ENCODE measurements at regions not wholly inside any gene's neighbourhood (a gene's known extent, or its start where the extent isn't known, plus 50 kb on each side); places are given as distances from the start of the nearest gene placed in this dataset.

DNA sequence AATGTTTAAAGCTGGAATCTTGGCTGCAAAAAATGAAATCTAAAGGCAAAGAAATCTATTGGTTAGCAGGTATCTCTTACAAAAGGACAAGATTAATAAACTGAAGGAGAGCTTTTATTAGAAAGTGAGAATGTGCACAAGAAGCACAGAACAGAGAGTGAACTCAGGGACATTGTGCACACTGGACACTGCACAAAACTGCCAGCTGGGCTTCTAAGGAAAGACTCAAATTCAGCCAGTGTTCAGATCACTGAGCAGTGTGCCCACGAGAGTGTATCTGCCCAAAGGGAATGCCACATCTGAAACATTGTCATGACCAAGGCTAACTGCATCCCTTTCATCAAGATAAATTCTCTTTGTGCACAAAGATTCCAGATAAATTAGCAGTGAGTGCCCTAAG, 129.7 kb upstream of the KCNH7 start:
- no peak overlapping the region for H3K27ac Mint-ChIP-seq
- H3K27me3 Mint-ChIP-seq (ENCODE audit: insufficient read depth), result no peaks in the 10 kb centered on the region
- no peaks in the 10 kb centered on the region for H3K36me3 Mint-ChIP-seq (ENCODE audit: low read depth)
- peaks cover 17% of the 10 kb centered on the region for H3K9me3 Mint-ChIP-seq
- no peaks in the 10 kb centered on the region for H3K4me1 Mint-ChIP-seq (ENCODE audit: low read depth)
- DNase-seq, result no peak
- H3K4me3 Mint-ChIP-seq, result no peak overlapping the region
- TF ChIP-seq, protein P1, sequence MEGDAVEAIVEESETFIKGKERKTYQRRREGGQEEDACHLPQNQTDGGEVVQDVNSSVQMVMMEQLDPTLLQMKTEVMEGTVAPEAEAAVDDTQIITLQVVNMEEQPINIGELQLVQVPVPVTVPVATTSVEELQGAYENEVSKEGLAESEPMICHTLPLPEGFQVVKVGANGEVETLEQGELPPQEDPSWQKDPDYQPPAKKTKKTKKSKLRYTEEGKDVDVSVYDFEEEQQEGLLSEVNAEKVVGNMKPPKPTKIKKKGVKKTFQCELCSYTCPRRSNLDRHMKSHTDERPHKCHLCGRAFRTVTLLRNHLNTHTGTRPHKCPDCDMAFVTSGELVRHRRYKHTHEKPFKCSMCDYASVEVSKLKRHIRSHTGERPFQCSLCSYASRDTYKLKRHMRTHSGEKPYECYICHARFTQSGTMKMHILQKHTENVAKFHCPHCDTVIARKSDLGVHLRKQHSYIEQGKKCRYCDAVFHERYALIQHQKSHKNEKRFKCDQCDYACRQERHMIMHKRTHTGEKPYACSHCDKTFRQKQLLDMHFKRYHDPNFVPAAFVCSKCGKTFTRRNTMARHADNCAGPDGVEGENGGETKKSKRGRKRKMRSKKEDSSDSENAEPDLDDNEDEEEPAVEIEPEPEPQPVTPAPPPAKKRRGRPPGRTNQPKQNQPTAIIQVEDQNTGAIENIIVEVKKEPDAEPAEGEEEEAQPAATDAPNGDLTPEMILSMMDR (IDR thresholded peaks at IDR 0.05), result no peak

DNA sequence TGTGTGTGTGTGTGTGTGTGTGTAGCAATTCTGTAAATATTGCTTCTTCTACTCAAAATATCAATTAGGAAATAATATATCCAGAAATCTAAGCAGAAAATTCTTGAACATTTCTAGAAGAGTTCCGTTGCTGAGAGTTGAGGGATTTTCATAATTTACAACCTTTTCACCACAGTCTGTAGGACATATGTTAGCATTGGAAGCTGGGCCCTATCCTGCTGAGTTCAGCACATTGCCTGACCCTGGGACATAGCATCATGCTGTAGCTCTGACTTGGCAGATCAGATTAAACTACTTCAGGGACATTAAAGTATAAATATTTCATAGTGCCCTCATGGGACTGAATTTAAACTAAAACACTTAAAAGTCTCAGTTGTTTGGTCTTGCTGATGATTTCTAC, 129.2 kb upstream of the KCNH7 start:
- Mint-ChIP-seq H3K9me3 (peaks cover 17% of the 10 kb centered on the region), H3K4me1 (ENCODE audit: low read depth) (no peaks in the 10 kb centered on the region), H3K4me3 (no peak overlapping the region), H3K36me3 (ENCODE audit: low read depth) (no peaks in the 10 kb centered on the region), H3K27ac (no peak overlapping the region), H3K27me3 (ENCODE audit: insufficient read depth) (no peaks in the 10 kb centered on the region)
- no peak for DNase-seq
- TF ChIP-seq, protein P1 (IDR thresholded peaks at IDR 0.05), result no peak

DNA sequence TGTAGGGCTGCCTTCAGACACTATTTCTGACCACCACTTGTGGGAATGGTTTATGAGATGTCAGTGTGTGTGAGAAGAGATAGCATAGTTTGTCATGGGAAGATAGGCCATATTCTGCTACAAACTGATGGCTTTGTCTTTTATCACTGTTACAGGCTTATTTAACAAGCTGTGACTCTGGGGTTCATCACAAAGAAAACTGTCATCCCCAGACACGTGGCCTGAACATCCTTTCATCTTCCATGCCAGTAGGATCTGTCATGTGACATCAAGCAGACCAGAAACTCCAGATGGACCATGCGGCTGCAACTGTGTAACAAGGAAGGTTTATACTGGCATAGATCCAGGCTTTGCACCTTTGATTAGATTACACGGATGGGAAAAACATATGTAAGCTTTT, 128.6 kb upstream of the KCNH7 start:
- Mint-ChIP-seq H3K4me1 (ENCODE audit: low read depth) (no peaks in the 10 kb centered on the region), H3K36me3 (ENCODE audit: low read depth) (no peaks in the 10 kb centered on the region), H3K4me3 (no peak overlapping the region), H3K27ac (no peak overlapping the region), H3K9me3 (peaks cover 17% of the 10 kb centered on the region), H3K27me3 (ENCODE audit: insufficient read depth) (no peaks in the 10 kb centered on the region)
- TF ChIP-seq, protein P1 (IDR thresholded peaks at IDR 0.05), result no peak
- no peak for DNase-seq

DNA sequence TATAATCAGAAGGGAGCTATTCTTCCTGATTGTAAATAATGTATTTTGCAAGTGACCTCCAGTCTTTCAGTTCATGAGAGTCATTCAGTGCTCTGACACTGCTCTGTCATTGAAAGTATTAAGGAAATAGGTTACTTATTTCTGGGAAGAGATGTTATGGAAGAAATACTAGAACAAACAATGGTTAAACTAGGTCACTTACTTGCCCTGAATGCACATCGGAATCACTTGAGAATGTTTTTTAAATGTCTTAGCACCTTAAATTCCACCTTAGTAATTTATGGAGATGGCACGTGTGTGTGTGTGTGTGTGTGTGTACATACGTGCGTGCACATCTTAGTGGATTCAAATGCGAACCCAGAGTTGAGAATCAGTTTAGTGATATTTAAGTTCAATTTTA, 126.6 kb upstream of the KCNH7 start:
- DNase-seq, result no peak
- TF ChIP-seq, protein P1 (IDR thresholded peaks at IDR 0.05), result no peak
- Mint-ChIP-seq H3K9me3 (peaks cover 29% of the 10 kb centered on the region), H3K4me3 (no peak overlapping the region), H3K27ac (no peak overlapping the region), H3K27me3 (ENCODE audit: insufficient read depth) (no peaks in the 10 kb centered on the region), H3K4me1 (ENCODE audit: low read depth) (no peaks in the 10 kb centered on the region), H3K36me3 (ENCODE audit: low read depth) (no peaks in the 10 kb centered on the region)

DNA sequence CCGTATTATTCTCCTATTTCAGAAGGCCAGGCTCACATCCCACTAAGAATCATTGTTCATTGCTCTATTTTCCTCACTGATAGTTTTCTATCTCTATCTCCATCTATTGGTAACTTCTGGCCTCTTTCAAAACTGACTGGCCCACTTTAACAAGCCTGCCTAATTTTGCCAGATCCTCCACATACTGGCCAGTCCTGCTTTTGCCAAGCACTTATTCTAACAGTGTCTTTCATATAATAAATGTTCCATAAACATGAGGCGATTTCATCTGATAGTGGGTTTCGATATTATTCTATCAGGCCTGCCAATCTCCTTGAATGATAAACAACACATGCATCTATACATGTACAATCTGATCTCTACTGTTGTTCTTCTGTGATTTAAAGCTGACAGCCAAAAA, 125.9 kb upstream of the KCNH7 start:
- Mint-ChIP-seq H3K9me3 (peaks cover 35% of the 10 kb centered on the region), H3K4me3 (no peak overlapping the region), H3K27me3 (ENCODE audit: insufficient read depth) (no peaks in the 10 kb centered on the region), H3K4me1 (ENCODE audit: low read depth) (no peaks in the 10 kb centered on the region), H3K27ac (no peak overlapping the region), H3K36me3 (ENCODE audit: low read depth) (no peaks in the 10 kb centered on the region)
- TF ChIP-seq, protein P1 (IDR thresholded peaks at IDR 0.05), result no peak
- DNase-seq, result no peak

DNA sequence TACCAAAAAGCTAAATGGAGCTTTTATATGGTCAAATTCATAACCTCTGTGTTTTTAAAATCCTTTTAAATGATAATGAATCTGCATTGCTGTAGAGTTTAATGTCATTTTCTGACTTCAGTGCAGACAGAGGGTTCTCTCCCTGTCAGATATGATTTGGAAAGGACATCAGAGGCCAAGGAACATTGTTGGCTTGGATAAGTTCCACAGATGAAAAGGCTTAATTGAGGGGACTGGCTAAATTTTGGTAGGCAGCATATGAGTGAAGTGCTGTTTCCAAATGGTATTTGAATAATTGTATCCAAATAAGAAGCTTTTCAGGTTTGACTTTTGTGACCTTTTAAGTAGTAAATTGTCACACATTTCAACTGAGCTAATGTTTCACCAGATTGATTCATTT, 124.6 kb upstream of the KCNH7 start:
- Mint-ChIP-seq H3K27me3 (ENCODE audit: insufficient read depth) (no peaks in the 10 kb centered on the region), H3K4me3 (no peak overlapping the region), H3K4me1 (ENCODE audit: low read depth) (no peaks in the 10 kb centered on the region), H3K9me3 (peaks cover 40% of the 10 kb centered on the region), H3K36me3 (ENCODE audit: low read depth) (no peaks in the 10 kb centered on the region), H3K27ac (no peak overlapping the region)
- TF ChIP-seq, protein P1 (IDR thresholded peaks at IDR 0.05), result no peak
- no peak for DNase-seq

Measured in HFFc6 (cell line).